ENCODE measurements at regions not wholly inside any gene's neighbourhood (a gene's known extent, or its start where the extent isn't known, plus 50 kb on each side); places are given as distances from the start of the nearest gene placed in this dataset.

GRCh38 chr17:79466562-79467350 lies 144.1 kb downstream of the RBFOX3 start:
- Histone ChIP-seq H3K9me3 (ENCODE audit: control insufficient read depth, low read depth, low read length) (no peaks in the 10 kb centered on the region), H2AK5ac (ENCODE audit: insufficient read length, low read length) (no peak overlapping the region), H3K79me1 (ENCODE audit: insufficient read depth, low read depth, low read length, poor library complexity, severe bottlenecking) (no peaks in the 10 kb centered on the region), H3K4me2 (ENCODE audit: insufficient read depth, insufficient read length, low read length) (no peak overlapping the region), H3K56ac (ENCODE audit: insufficient read length, low read depth, low read length) (no peak overlapping the region), H3K27ac (ENCODE audit: insufficient read length, low read depth, low read length) (no peak overlapping the region), H3K27me3 (ENCODE audit: insufficient read depth, low read length) (no peaks in the 10 kb centered on the region), H2AFZ (ENCODE audit: low read length) (no peak overlapping the region), H2BK20ac (ENCODE audit: low read depth, low read length, poor library complexity, severe bottlenecking) (no peak overlapping the region), H3K14ac (ENCODE audit: insufficient read depth, low read length) (no peak overlapping the region), H2BK12ac (ENCODE audit: insufficient read length, low read depth, low read length) (no peak overlapping the region), H3K4me1 (ENCODE audit: insufficient read depth, low read length) (no peaks in the 10 kb centered on the region), H2BK5ac (ENCODE audit: insufficient read length, low read length) (no peak overlapping the region), H2BK120ac (ENCODE audit: low read depth, low read length, poor library complexity, severe bottlenecking) (no peak overlapping the region), H3T11ph (ENCODE audit: low read length) (no peak overlapping the region), H3K9ac (ENCODE audit: extremely low read depth, insufficient read length, low read length) (no peak overlapping the region), H2BK15ac (ENCODE audit: low read depth, low read length) (no peak overlapping the region), H4K91ac (ENCODE audit: insufficient read length, low read depth, low read length) (no peak overlapping the region), H3K23me2 (ENCODE audit: insufficient read length, low read depth, low read length, poor library complexity, severe bottlenecking) (no peaks in the 10 kb centered on the region), H4K5ac (ENCODE audit: insufficient read length, low read depth, low read length) (no peak overlapping the region), H4K20me1 (ENCODE audit: control insufficient read depth, insufficient read depth, insufficient read length) (peaks cover 3% of the 10 kb centered on the region), H3K4ac (ENCODE audit: low read depth, low read length) (no peak overlapping the region), H4K8ac (replicated peaks; ENCODE audit: insufficient read length, low read depth, low read length) (no peak overlapping the region), H3K18ac (ENCODE audit: insufficient read length, low read depth, low read length) (no peak overlapping the region), H3K23ac (ENCODE audit: insufficient read length, low read depth, low read length) (no peak overlapping the region), H3K79me2 (ENCODE audit: insufficient read depth, low read length) (no peaks in the 10 kb centered on the region)
- Mint-ChIP-seq H3K27me3 (ENCODE audit: low read depth) (peaks cover 18% of the 10 kb centered on the region), H3K9me3 (peaks cover 0 to 5% of the 10 kb centered on the region in 2 experiments; a peak in 3 of 5 replicates), H3K4me3 (no peak overlapping the region), H3K36me3 (ENCODE audit: insufficient read depth in 1 of 3, low read depth in 3 of 3) (no peaks in the 10 kb centered on the region; a peak in 1 of 7 replicates), H3K4me1 (peaks cover 7 to 14% of the 10 kb centered on the region in 2 experiments), H3K27ac (no peak overlapping the region)
- WGBS (ENCODE audit: extremely low coverage, insufficient read length, low lambda C conversion rate): no CpG with 5 or more reads among the region's 16 CpGs
- no peak for TF ChIP-seq CTCF (conservative IDR thresholded peaks at IDR 0.05)
- DNase-seq: no peak

Data from H9 (cell line).